NT2/D1 (cell line): ENCODE measurements at regions not wholly inside any gene's neighbourhood (a gene's known extent, or its start where the extent isn't known, plus 50 kb on each side); places are given as distances from the start of the nearest gene placed in this dataset.
"Not testable (repeated sequence)": the region's sequence is repeated elsewhere in the genome, so short reads cannot be mapped to it uniquely, and the experiment has no call there.

Experiments
- DNase-seq: peaks from one replicate; pipeline ENCODE4 v3.0.0-alpha.2; 2011; ENCODE audit warnings: low read depth, low spot score
- H3K27me3 ChIP-seq: 2 replicates; pipeline ENCODE4 v1.6.0; 2011; ENCODE audit warnings: mild to moderate bottlenecking; ENCODE audit not compliant: insufficient read length, insufficient read depth
- H3K36me3 ChIP-seq: 2 replicates; pipeline ENCODE4 v1.6.1; 2011; ENCODE audit warnings: mild to moderate bottlenecking, low read length, mixed read lengths; ENCODE audit not compliant: insufficient read depth, insufficient read length
- H3K4me1 ChIP-seq: 2 replicates; pipeline ENCODE4 v1.5.1; 2011; ENCODE audit not compliant: insufficient read depth, insufficient read length
- H3K4me3 ChIP-seq: 2 replicates; pipeline ENCODE4 v1.5.1; 2011; ENCODE audit warnings: low read depth; ENCODE audit not compliant: insufficient read length
- H3K9ac ChIP-seq: 2 replicates; pipeline ENCODE4 v1.6.0; 2011; ENCODE audit warnings: low read depth; ENCODE audit not compliant: insufficient read length
- H3K9me3 ChIP-seq: 2 replicates; pipeline ENCODE4 v1.5.1; 2011; ENCODE audit warnings: mild to moderate bottlenecking, low read length; ENCODE audit not compliant: insufficient read depth
- SUZ12 ChIP-seq: IDR thresholded peaks from 2 replicates; pipeline ENCODE4 v1.6.1; 2011; ENCODE audit not compliant: insufficient read length, insufficient read depth; ENCODE audit errors: extremely low read depth
- YY1 ChIP-seq: IDR thresholded peaks from 2 replicates; pipeline ENCODE4 v1.6.1; 2011; ENCODE audit not compliant: insufficient read length, insufficient read depth
- ZNF274 ChIP-seq: IDR thresholded peaks from 2 replicates; pipeline ENCODE4 v1.6.1; 2011; ENCODE audit warnings: mild to moderate bottlenecking, low read depth, low read length

- TF ChIP-seq SUZ12 (no peak), ZNF274 (no peak), YY1 (no peak)
- Histone ChIP-seq H3K9ac (no peak overlapping the region), H3K36me3 (no peaks in the 10 kb centered on the region), H3K4me3 (no peak overlapping the region), H3K9me3 (no peaks in the 10 kb centered on the region), H3K27me3 (no peaks in the 10 kb centered on the region), H3K4me1 (no peaks in the 10 kb centered on the region)
- DNase-seq: no peak
These were observed 1048.1 kb downstream of the SI start for GRCh38 chr3:164030194-164030593.

DNA sequence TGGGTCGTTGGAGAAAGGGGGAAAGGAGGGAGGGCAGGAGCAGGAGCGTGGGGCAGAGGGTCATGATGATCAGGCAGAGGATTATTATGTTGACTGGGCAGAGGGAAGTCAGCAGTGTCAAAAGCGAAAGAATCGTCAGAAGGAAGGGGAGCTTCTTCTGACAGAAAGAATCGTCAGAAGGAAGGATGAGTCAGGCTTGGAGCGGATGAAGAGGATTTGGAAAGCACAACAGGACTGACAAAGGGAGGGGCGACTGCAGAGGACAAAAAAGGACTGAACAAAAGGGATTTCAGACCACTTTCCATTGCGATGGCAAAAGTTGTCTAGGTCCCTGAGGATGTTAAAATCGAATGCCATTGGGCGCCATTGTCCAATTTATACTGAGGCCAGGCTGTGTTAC is 1053.5 kb downstream of the SI start:
- DNase-seq: no peak
- H3K4me3 ChIP-seq: no peak overlapping the region
- H3K27me3 ChIP-seq: no peaks in the 10 kb centered on the region
- TF ChIP-seq SUZ12: no peak
- TF ChIP-seq YY1: no peak
- no peak for TF ChIP-seq ZNF274
- no peaks in the 10 kb centered on the region for H3K9me3 ChIP-seq
- no peaks in the 10 kb centered on the region for H3K36me3 ChIP-seq
- H3K9ac ChIP-seq: no peak overlapping the region
- H3K4me1 ChIP-seq: no peaks in the 10 kb centered on the region

GRCh38 chr3:164023480-164023879 is 1054.8 kb downstream of the SI start:
- H3K27me3 ChIP-seq: no peaks in the 10 kb centered on the region
- H3K4me3 ChIP-seq: no peak overlapping the region
- H3K9me3 ChIP-seq: no peaks in the 10 kb centered on the region
- no peaks in the 10 kb centered on the region for H3K36me3 ChIP-seq
- H3K9ac ChIP-seq: no peak overlapping the region
- DNase-seq: no peak
- no peaks in the 10 kb centered on the region for H3K4me1 ChIP-seq
- TF ChIP-seq ZNF274 (no peak), YY1 (no peak), SUZ12 (no peak)

DNA sequence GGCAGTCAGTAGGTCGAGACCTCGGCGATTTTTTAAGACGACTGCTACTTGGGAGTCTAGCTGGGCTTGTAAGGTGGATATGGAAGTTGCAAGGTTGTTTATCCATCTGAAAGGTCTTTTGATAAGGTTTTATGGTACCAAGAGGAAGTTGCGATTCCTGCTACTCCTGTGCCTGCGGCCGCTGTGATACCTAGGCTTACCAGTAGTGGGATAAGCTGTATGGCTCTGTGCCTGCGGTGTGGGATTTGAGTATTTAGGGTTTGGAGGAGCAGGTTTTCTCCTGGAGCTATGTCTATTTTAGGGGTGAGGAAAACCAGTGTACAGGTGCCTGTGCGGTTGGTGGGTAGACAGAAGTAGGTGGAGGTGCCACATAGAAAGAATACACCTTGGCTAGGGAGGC is 1059.8 kb downstream of the SI start:
- H3K9me3 ChIP-seq: no peaks in the 10 kb centered on the region
- H3K27me3 ChIP-seq: no peaks in the 10 kb centered on the region
- H3K4me1 ChIP-seq: no peaks in the 10 kb centered on the region
- TF ChIP-seq ZNF274 (no peak), SUZ12 (no peak), YY1 (no peak)
- DNase-seq: no peak
- H3K36me3 ChIP-seq: no peaks in the 10 kb centered on the region
- no peak overlapping the region for H3K4me3 ChIP-seq
- H3K9ac ChIP-seq: no peak overlapping the region

GRCh38 chr3:164007765-164008164 is 1070.5 kb downstream of the SI start:
- Histone ChIP-seq H3K4me3 (no peak overlapping the region), H3K9ac (no peak overlapping the region), H3K36me3 (no peaks in the 10 kb centered on the region), H3K4me1 (no peaks in the 10 kb centered on the region), H3K9me3 (no peaks in the 10 kb centered on the region; the same call in 1 of the 2 replicates), H3K27me3 (no peaks in the 10 kb centered on the region)
- TF ChIP-seq SUZ12: no peak
- TF ChIP-seq ZNF274: no peak
- TF ChIP-seq YY1: no peak
- DNase-seq: no peak

GRCh38 chr3:164004205-164004604 is 1074.1 kb downstream of the SI start:
- no peak for TF ChIP-seq YY1
- Histone ChIP-seq H3K9me3 (no peaks in the 10 kb centered on the region; the same call in 1 of the 2 replicates), H3K9ac (no peak overlapping the region), H3K36me3 (no peaks in the 10 kb centered on the region), H3K27me3 (no peaks in the 10 kb centered on the region), H3K4me1 (no peaks in the 10 kb centered on the region), H3K4me3 (no peak overlapping the region)
- peak; percentile 38 for DNase-seq

DNA sequence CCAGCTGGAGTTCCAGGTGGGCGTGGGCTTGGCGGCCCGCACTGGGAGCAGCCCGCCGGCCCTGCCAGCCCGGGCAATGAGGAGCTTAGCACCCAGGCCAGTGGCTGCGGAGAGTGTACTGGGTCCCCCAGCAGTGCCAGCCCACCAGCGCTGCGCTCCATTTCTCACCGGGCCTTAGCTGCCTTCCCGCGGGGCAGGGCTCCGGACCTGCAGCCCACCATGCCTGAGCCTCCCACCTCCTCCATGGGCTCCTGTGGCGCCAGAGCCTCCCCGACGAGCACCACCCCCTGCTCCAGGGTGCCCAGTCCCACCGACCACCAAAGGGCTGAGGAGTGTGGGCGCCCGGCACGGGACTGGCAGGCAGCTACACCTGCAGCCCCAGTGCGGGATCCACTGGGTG is 1075.3 kb downstream of the SI start:
- DNase-seq: not testable (repeated sequence)

GRCh38 chr3:163983940-163984339 is 1094.4 kb downstream of the SI start:
- H3K9me3 ChIP-seq: no peaks in the 10 kb centered on the region
- no peak overlapping the region for H3K9ac ChIP-seq
- TF ChIP-seq ZNF274: no peak
- no peak for TF ChIP-seq SUZ12
- no peak for TF ChIP-seq YY1
- H3K4me1 ChIP-seq: no peaks in the 10 kb centered on the region
- no peaks in the 10 kb centered on the region for H3K36me3 ChIP-seq
- no peak for DNase-seq
- no peaks in the 10 kb centered on the region for H3K27me3 ChIP-seq
- no peak overlapping the region for H3K4me3 ChIP-seq

More for the DNA sequence above, 1075.3 kb downstream of the SI start:
- not testable (repeated sequence) for H3K4me1 ChIP-seq, H3K36me3 ChIP-seq, H3K27me3 ChIP-seq, H3K9ac ChIP-seq, H3K9me3 ChIP-seq, H3K4me3 ChIP-seq
